ENCODE measurements at regions not wholly inside any gene's neighbourhood (a gene's known extent, or its start where the extent isn't known, plus 50 kb on each side); places are given as distances from the start of the nearest gene placed in this dataset.

DNA sequence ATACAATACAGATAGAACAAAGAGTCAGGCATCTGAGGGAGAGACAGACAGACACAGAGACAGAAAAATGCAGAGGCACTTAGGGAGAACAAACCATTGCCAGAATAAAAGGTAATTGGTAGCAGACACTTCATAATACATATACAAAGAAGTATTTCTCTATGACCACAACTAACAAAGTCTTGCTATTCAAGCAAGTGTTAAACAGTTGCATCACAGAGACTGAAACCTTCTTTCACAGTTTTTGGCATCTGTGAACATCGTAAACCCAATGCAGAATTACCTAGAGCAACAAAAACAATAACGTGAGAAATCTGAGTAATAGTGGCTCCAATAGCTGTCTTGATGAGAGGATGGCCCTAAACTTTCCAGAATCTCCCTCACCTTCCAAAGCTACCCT lies 116.4 kb downstream of the BLID start (continued):
- TF ChIP-seq, protein P1, sequence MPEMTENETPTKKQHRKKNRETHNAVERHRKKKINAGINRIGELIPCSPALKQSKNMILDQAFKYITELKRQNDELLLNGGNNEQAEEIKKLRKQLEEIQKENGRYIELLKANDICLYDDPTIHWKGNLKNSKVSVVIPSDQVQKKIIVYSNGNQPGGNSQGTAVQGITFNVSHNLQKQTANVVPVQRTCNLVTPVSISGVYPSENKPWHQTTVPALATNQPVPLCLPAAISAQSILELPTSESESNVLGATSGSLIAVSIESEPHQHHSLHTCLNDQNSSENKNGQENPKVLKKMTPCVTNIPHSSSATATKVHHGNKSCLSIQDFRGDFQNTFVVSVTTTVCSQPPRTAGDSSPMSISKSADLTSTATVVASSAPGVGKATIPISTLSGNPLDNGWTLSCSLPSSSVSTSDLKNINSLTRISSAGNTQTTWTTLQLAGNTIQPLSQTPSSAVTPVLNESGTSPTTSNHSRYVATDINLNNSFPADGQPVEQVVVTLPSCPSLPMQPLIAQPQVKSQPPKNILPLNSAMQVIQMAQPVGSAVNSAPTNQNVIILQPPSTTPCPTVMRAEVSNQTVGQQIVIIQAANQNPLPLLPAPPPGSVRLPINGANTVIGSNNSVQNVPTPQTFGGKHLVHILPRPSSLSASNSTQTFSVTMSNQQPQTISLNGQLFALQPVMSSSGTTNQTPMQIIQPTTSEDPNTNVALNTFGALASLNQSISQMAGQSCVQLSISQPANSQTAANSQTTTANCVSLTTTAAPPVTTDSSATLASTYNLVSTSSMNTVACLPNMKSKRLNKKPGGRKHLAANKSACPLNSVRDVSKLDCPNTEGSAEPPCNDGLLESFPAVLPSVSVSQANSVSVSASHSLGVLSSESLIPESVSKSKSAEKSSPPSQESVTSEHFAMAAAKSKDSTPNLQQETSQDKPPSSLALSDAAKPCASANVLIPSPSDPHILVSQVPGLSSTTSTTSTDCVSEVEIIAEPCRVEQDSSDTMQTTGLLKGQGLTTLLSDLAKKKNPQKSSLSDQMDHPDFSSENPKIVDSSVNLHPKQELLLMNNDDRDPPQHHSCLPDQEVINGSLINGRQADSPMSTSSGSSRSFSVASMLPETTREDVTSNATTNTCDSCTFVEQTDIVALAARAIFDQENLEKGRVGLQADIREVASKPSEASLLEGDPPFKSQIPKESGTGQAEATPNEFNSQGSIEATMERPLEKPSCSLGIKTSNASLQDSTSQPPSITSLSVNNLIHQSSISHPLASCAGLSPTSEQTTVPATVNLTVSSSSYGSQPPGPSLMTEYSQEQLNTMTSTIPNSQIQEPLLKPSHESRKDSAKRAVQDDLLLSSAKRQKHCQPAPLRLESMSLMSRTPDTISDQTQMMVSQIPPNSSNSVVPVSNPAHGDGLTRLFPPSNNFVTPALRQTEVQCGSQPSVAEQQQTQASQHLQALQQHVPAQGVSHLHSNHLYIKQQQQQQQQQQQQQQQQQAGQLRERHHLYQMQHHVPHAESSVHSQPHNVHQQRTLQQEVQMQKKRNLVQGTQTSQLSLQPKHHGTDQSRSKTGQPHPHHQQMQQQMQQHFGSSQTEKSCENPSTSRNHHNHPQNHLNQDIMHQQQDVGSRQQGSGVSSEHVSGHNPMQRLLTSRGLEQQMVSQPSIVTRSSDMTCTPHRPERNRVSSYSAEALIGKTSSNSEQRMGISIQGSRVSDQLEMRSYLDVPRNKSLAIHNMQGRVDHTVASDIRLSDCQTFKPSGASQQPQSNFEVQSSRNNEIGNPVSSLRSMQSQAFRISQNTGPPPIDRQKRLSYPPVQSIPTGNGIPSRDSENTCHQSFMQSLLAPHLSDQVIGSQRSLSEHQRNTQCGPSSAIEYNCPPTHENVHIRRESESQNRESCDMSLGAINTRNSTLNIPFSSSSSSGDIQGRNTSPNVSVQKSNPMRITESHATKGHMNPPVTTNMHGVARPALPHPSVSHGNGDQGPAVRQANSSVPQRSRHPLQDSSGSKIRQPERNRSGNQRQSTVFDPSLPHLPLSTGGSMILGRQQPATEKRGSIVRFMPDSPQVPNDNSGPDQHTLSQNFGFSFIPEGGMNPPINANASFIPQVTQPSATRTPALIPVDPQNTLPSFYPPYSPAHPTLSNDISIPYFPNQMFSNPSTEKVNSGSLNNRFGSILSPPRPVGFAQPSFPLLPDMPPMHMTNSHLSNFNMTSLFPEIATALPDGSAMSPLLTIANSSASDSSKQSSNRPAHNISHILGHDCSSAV (CRISPR knock-in tag; IDR thresholded peaks at IDR 0.05; ENCODE audit: borderline replicate concordance) = no peak
- TF ChIP-seq, protein P2, sequence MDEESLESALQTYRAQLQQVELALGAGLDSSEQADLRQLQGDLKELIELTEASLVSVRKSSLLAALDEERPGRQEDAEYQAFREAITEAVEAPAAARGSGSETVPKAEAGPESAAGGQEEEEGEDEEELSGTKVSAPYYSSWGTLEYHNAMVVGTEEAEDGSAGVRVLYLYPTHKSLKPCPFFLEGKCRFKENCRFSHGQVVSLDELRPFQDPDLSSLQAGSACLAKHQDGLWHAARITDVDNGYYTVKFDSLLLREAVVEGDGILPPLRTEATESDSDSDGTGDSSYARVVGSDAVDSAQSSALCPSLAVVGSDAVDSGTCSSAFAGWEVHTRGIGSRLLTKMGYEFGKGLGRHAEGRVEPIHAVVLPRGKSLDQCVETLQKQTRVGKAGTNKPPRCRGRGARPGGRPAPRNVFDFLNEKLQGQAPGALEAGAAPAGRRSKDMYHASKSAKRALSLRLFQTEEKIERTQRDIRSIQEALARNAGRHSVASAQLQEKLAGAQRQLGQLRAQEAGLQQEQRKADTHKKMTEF (CRISPR knock-in tag; IDR thresholded peaks at IDR 0.05) = no peak
- no peak for TF ChIP-seq ZNF841 (CRISPR knock-in tag; IDR thresholded peaks at IDR 0.05; ENCODE audit: borderline replicate concordance)
- no peak for TF ChIP-seq ZNF746 (CRISPR knock-in tag; IDR thresholded peaks at IDR 0.05)
- no peak for TF ChIP-seq SMC3 (IDR thresholded peaks at IDR 0.05; ENCODE audit: low read length)
- no peak for TF ChIP-seq CCAR2 (optimal IDR thresholded peaks at IDR 0.05; ENCODE audit: low read depth, low read length)
- TF ChIP-seq NFRKB (IDR thresholded peaks at IDR 0.05) = no peak
- TF ChIP-seq, protein P3, sequence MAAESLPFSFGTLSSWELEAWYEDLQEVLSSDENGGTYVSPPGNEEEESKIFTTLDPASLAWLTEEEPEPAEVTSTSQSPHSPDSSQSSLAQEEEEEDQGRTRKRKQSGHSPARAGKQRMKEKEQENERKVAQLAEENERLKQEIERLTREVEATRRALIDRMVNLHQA (CRISPR knock-in tag; IDR thresholded peaks at IDR 0.05) = no peak
- TF ChIP-seq ZFP36L1 (CRISPR knock-in tag; IDR thresholded peaks at IDR 0.05) = no peak
- TF ChIP-seq, protein P4, sequence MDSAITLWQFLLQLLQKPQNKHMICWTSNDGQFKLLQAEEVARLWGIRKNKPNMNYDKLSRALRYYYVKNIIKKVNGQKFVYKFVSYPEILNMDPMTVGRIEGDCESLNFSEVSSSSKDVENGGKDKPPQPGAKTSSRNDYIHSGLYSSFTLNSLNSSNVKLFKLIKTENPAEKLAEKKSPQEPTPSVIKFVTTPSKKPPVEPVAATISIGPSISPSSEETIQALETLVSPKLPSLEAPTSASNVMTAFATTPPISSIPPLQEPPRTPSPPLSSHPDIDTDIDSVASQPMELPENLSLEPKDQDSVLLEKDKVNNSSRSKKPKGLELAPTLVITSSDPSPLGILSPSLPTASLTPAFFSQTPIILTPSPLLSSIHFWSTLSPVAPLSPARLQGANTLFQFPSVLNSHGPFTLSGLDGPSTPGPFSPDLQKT (CRISPR knock-in tag; IDR thresholded peaks at IDR 0.05; ENCODE audit: borderline replicate concordance) = no peak
- no peak for TF ChIP-seq ZFYVE20 (CRISPR knock-in tag; IDR thresholded peaks at IDR 0.05; ENCODE audit: borderline replicate concordance, low read depth)
- TF ChIP-seq ZNF354B (CRISPR knock-in tag; IDR thresholded peaks at IDR 0.05) = no peak
- TF ChIP-seq, protein P5, sequence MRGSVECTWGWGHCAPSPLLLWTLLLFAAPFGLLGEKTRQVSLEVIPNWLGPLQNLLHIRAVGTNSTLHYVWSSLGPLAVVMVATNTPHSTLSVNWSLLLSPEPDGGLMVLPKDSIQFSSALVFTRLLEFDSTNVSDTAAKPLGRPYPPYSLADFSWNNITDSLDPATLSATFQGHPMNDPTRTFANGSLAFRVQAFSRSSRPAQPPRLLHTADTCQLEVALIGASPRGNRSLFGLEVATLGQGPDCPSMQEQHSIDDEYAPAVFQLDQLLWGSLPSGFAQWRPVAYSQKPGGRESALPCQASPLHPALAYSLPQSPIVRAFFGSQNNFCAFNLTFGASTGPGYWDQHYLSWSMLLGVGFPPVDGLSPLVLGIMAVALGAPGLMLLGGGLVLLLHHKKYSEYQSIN (CRISPR knock-in tag; IDR thresholded peaks at IDR 0.05; ENCODE audit: borderline replicate concordance) = no peak

Data from HepG2 (cell line).